ENCODE measurements at regions not wholly inside any gene's neighbourhood (a gene's known extent, or its start where the extent isn't known, plus 50 kb on each side); places are given as distances from the start of the nearest gene placed in this dataset.

- TF ChIP-seq EZH2 (IDR thresholded peaks at IDR 0.05), result no peak
- no peak for TF ChIP-seq POLR2AphosphoS5 (IDR thresholded peaks at IDR 0.05; ENCODE audit: borderline replicate concordance, low read depth, low read length)
These were observed 563.7 kb downstream of the NSUN3 start for GRCh38 chr3:94626573-94626972.

All from SK-N-MC (cell line).